GM23338 (cell line): ENCODE measurements at regions not wholly inside any gene's neighbourhood (a gene's known extent, or its start where the extent isn't known, plus 50 kb on each side); places are given as distances from the start of the nearest gene placed in this dataset.

Source experiments
- ATAC-seq: fragments of 200-7000 bp; cut with Tn5 transposase; 3 replicates; pipeline ENCODE4 v1.9.1; 2020
- DNase-seq: peaks from one replicate; pipeline ENCODE4 v3.0.0-alpha.2; 2015; ENCODE audit warnings: low spot score
- H2AFZ ChIP-seq: fragments of 200-600 bp; sonication (generic); 2 replicates; pipeline ENCODE4 v1.8.0; 2016; ENCODE audit warnings: antibody characterized with exemption, mild to moderate bottlenecking, moderate library complexity
- H3F3A ChIP-seq: fragments of 200-600 bp; sonication (generic); replicated peaks from 2 replicates; pipeline ENCODE4 v1.8.0; 2017; ENCODE audit warnings: antibody characterized with exemption, mixed run types, low read depth
- H3K27ac ChIP-seq: fragments of 200-600 bp; sonication (generic); 2 replicates; pipeline ENCODE4 v1.6.1; 2016; ENCODE audit warnings: low read depth
- H3K27me3 ChIP-seq: fragments of 200-600 bp; sonication (generic); 2 replicates; pipeline ENCODE4 v1.8.0; 2016; ENCODE audit warnings: mild to moderate bottlenecking, mixed run types, moderate library complexity; ENCODE audit not compliant: insufficient read depth
- H3K36me3 ChIP-seq: fragments of 200-600 bp; sonication (generic); 2 replicates; pipeline ENCODE4 v1.8.0; 2016; ENCODE audit warnings: mild to moderate bottlenecking; ENCODE audit not compliant: insufficient read depth
- H3K4me1 ChIP-seq: fragments of 200-600 bp; sonication (generic); 2 replicates; pipeline ENCODE4 v1.8.0; 2016; ENCODE audit warnings: mild to moderate bottlenecking, moderate library complexity; ENCODE audit not compliant: insufficient read depth
- H3K4me2 ChIP-seq: fragments of 200-600 bp; sonication (generic); 2 replicates; pipeline ENCODE4 v1.7.1; 2017; ENCODE audit warnings: mixed run types
- H3K4me3 ChIP-seq: fragments of 200-600 bp; sonication (generic); 2 replicates; pipeline ENCODE4 v1.6.1; 2016; ENCODE audit warnings: mixed run types
- H3K79me2 ChIP-seq: fragments of 200-600 bp; sonication (generic); replicated peaks from 2 replicates; pipeline ENCODE4 v1.8.0; 2017; ENCODE audit warnings: mild to moderate bottlenecking; ENCODE audit not compliant: insufficient read depth
- H3K9me2 ChIP-seq: fragments of 200-600 bp; sonication (generic); 2 replicates; pipeline ENCODE4 v1.8.0; 2017; ENCODE audit not compliant: insufficient read depth
- H4K20me1 ChIP-seq: fragments of 200-600 bp; sonication (generic); replicated peaks from 2 replicates; pipeline ENCODE4 v1.8.0; 2017; ENCODE audit warnings: mild to moderate bottlenecking; ENCODE audit not compliant: insufficient read depth
- H3K27ac Mint-ChIP-seq: 2 replicates; pipeline ENCODE4 v1.8.0; 2020; ENCODE audit warnings: inconsistent platforms, mild to moderate bottlenecking, moderate library complexity, mixed read lengths
- H3K27me3 Mint-ChIP-seq: 3 replicates; pipeline ENCODE4 v1.8.0; 2022; ENCODE audit warnings: low read depth, mild to moderate bottlenecking, moderate library complexity, mixed read lengths, inconsistent platforms; ENCODE audit not compliant: insufficient read depth, poor library complexity
- H3K36me3 Mint-ChIP-seq: 3 replicates; pipeline ENCODE4 v1.8.0; 2021; ENCODE audit warnings: low read depth, mild to moderate bottlenecking, inconsistent platforms, moderate library complexity, mixed read lengths
- H3K4me1 Mint-ChIP-seq: 3 replicates; pipeline ENCODE4 v1.8.0; 2020; ENCODE audit warnings: mild to moderate bottlenecking, inconsistent platforms, mixed read lengths
- H3K4me3 Mint-ChIP-seq: 3 replicates; pipeline ENCODE4 v1.8.0; 2021; ENCODE audit warnings: moderate library complexity, mild to moderate bottlenecking, inconsistent platforms, mixed read lengths
- H3K9me3 Mint-ChIP-seq: 3 replicates; pipeline ENCODE4 v1.8.0; 2020; ENCODE audit warnings: moderate library complexity, mild to moderate bottlenecking, inconsistent platforms, mixed read lengths
- CREB1 ChIP-seq: fragments of 250-450 bp; sonication (Bioruptor Pico); IDR thresholded peaks from 2 replicates; pipeline ENCODE4 v1.5.0; 2020; ENCODE audit warnings: low read depth, mild to moderate bottlenecking, moderate library complexity
- EZH2phosphoT487 ChIP-seq: fragments of 200-600 bp; sonication (generic); IDR thresholded peaks from one replicate; pipeline ENCODE4 v1.8.1; 2018; ENCODE audit warnings: antibody characterized with exemption; ENCODE audit not compliant: unreplicated experiment
- NANOG ChIP-seq: IDR thresholded peaks from 2 replicates; pipeline ENCODE4 v1.6.1; 2016; ENCODE audit warnings: antibody characterized with exemption, borderline replicate concordance
- ZNF114 ChIP-seq: fragments of 250-450 bp; sonication (Bioruptor Pico); IDR thresholded peaks from 2 replicates; pipeline ENCODE4 v1.5.0; 2020; ENCODE audit warnings: mild to moderate bottlenecking, moderate library complexity
- ZNF331 ChIP-seq: fragments of 250-450 bp; sonication (Bioruptor Pico); IDR thresholded peaks from 2 replicates; pipeline ENCODE4 v1.5.0; 2020; ENCODE audit warnings: low read depth, mild to moderate bottlenecking, moderate library complexity
- TF ChIP-seq, protein P1 (sequence below): fragments of 250-450 bp; sonication (Bioruptor Pico); IDR thresholded peaks from 2 replicates; pipeline ENCODE4 v1.5.0; 2020; ENCODE audit warnings: mild to moderate bottlenecking, moderate library complexity
- TF ChIP-seq, protein P2 (sequence below): IDR thresholded peaks from 2 replicates; pipeline ENCODE4 v1.6.1; 2016; ENCODE audit warnings: antibody characterized with exemption

DNA sequence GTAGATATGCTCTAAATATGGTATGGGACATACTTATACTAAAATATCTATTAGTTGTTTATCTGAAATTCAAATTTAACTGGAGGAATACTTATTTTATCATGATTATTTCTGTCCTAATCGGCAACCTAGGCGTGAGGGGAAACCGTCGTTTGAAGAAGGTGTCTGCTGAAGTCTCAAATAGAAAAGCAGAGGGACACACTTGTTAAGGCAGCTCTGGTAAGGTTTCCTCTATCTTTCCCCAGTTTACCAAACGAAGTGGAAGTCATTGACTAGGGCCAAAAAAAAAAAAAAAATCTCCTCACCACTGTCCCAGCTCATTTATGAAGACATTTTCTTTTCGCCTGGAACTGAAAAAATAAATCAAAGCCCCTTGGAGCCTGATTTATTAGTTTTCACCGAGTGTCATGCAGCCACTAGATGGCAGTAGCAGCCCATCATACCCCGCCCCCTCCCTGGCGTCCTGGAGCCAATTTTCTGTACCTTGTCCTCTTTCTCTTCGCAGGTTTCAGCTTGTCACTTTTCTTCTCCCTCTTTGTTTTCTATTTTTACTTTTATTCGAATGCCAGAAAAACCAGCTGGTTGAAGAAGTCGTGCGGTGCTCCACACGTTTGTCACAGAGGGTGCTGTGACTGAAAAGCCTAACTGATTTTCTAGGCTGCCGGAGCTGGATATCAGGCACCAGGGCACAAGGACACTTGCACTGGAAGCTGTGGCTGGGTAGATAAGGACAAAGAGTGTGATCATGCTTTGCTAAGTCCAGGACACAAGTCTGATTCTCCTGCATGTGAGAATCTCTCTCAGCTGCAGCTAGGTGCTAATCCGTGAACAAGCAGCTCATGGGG lies 238.7 kb downstream of the ZPLD1 start (continued):
- TF ChIP-seq, protein P1, sequence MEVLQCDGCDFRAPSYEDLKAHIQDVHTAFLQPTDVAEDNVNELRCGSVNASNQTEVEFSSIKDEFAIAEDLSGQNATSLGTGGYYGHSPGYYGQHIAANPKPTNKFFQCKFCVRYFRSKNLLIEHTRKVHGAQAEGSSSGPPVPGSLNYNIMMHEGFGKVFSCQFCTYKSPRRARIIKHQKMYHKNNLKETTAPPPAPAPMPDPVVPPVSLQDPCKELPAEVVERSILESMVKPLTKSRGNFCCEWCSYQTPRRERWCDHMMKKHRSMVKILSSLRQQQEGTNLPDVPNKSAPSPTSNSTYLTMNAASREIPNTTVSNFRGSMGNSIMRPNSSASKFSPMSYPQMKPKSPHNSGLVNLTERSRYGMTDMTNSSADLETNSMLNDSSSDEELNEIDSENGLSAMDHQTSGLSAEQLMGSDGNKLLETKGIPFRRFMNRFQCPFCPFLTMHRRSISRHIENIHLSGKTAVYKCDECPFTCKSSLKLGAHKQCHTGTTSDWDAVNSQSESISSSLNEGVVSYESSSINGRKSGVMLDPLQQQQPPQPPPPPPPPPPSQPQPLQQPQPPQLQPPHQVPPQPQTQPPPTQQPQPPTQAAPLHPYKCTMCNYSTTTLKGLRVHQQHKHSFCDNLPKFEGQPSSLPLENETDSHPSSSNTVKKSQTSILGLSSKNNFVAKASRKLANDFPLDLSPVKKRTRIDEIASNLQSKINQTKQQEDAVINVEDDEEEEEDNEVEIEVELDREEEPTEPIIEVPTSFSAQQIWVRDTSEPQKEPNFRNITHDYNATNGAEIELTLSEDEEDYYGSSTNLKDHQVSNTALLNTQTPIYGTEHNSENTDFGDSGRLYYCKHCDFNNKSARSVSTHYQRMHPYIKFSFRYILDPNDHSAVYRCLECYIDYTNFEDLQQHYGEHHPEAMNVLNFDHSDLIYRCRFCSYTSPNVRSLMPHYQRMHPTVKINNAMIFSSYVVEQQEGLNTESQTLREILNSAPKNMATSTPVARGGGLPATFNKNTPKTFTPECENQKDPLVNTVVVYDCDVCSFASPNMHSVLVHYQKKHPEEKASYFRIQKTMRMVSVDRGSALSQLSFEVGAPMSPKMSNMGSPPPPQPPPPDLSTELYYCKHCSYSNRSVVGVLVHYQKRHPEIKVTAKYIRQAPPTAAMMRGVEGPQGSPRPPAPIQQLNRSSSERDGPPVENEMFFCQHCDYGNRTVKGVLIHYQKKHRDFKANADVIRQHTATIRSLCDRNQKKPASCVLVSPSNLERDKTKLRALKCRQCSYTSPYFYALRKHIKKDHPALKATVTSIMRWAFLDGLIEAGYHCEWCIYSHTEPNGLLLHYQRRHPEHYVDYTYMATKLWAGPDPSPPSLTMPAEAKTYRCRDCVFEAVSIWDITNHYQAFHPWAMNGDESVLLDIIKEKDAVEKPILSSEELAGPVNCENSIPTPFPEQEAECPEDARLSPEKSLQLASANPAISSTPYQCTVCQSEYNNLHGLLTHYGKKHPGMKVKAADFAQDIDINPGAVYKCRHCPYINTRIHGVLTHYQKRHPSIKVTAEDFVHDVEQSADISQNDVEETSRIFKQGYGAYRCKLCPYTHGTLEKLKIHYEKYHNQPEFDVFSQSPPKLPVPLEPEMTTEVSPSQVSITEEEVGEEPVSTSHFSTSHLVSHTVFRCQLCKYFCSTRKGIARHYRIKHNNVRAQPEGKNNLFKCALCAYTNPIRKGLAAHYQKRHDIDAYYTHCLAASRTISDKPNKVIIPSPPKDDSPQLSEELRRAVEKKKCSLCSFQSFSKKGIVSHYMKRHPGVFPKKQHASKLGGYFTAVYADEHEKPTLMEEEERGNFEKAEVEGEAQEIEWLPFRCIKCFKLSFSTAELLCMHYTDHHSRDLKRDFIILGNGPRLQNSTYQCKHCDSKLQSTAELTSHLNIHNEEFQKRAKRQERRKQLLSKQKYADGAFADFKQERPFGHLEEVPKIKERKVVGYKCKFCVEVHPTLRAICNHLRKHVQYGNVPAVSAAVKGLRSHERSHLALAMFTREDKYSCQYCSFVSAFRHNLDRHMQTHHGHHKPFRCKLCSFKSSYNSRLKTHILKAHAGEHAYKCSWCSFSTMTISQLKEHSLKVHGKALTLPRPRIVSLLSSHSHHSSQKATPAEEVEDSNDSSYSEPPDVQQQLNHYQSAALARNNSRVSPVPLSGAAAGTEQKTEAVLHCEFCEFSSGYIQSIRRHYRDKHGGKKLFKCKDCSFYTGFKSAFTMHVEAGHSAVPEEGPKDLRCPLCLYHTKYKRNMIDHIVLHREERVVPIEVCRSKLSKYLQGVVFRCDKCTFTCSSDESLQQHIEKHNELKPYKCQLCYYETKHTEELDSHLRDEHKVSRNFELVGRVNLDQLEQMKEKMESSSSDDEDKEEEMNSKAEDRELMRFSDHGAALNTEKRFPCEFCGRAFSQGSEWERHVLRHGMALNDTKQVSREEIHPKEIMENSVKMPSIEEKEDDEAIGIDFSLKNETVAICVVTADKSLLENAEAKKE (CRISPR knock-in tag), result no peak

DNA sequence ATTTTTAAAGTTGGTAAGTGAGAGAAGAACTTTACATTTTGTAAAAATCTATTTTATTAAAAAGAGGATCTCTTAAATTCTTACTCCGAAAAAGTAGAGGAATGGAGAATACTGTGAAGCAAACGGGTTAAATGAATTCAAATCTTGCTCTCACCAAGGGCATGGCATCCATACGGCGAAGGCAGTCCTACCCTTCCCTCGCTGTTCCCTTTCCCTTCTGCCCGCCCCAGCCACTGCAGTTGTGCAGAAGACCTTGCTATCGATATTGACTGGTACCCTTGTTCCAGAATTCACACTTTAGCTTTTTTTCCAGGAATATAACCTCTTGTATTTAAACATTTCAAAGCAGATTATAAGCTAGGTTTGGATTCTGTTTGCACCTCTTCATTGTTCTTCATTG lies 239.5 kb downstream of the ZPLD1 start:
- H3K4me3 ChIP-seq, result no peak overlapping the region
- peaks cover 11% of the 10 kb centered on the region; the same call in 1 of the 3 replicates for H3K4me1 Mint-ChIP-seq
- no peaks in the 10 kb centered on the region for H4K20me1 ChIP-seq
- no peaks in the 10 kb centered on the region for H3K9me3 Mint-ChIP-seq
- peak overlapping the region; percentile 77; the same call in 1 of the 2 replicates for H2AFZ ChIP-seq
- H3K36me3 Mint-ChIP-seq, result no peaks in the 10 kb centered on the region
- H3K27me3 ChIP-seq, result no peaks in the 10 kb centered on the region
- no peaks in the 10 kb centered on the region for H3K27me3 Mint-ChIP-seq
- no peaks in the 10 kb centered on the region for H3K79me2 ChIP-seq
- no peaks in the 10 kb centered on the region for H3K36me3 ChIP-seq
- no peak overlapping the region for H3K4me3 Mint-ChIP-seq
- H3K27ac Mint-ChIP-seq, result no peak overlapping the region
- peaks cover 6% of the 10 kb centered on the region; the same call in 1 of the 2 replicates for H3K4me1 ChIP-seq
- no peak overlapping the region for H3K4me2 ChIP-seq
- H3K27ac ChIP-seq, result no peak overlapping the region
- H3K9me2 ChIP-seq, result no peaks in the 10 kb centered on the region
- no peaks in the 10 kb centered on the region for H3F3A ChIP-seq
- ATAC-seq (no peak), DNase-seq (no peak)
- TF ChIP-seq, protein P1 (CRISPR knock-in tag), result no peak
- TF ChIP-seq NANOG (no peak), ZNF114 (CRISPR knock-in tag) (no peak), EZH2phosphoT487 (no peak), ZNF331 (CRISPR knock-in tag) (no peak), CREB1 (CRISPR knock-in tag) (no peak)
- TF ChIP-seq, protein P2, sequence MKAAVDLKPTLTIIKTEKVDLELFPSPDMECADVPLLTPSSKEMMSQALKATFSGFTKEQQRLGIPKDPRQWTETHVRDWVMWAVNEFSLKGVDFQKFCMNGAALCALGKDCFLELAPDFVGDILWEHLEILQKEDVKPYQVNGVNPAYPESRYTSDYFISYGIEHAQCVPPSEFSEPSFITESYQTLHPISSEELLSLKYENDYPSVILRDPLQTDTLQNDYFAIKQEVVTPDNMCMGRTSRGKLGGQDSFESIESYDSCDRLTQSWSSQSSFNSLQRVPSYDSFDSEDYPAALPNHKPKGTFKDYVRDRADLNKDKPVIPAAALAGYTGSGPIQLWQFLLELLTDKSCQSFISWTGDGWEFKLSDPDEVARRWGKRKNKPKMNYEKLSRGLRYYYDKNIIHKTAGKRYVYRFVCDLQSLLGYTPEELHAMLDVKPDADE, result no peak
